HG03196 (cell line): ENCODE measurements at regions not wholly inside any gene's neighbourhood (a gene's known extent, or its start where the extent isn't known, plus 50 kb on each side); places are given as distances from the start of the nearest gene placed in this dataset.

ENCODE experiments used
- ATAC-seq: cut with Tn5 transposase; IDR thresholded peaks from one replicate; pipeline ENCODE4 v1.9.1; 2021; ENCODE audit not compliant: unreplicated experiment

GRCh38 chr7:136078630-136079029, 101.5 kb upstream of the MTPN start:
- ATAC-seq: no peak

- ATAC-seq: no peak
Observed at GRCh38 chr7:136076954-136077353, 99.8 kb upstream of the MTPN start.

GRCh38 chr7:136074843-136075242, 97.7 kb upstream of the MTPN start:
- no peak for ATAC-seq

GRCh38 chr7:136072447-136072846, 95.3 kb upstream of the MTPN start:
- no peak for ATAC-seq

GRCh38 chr7:136070736-136071505, 93.8 kb upstream of the MTPN start:
- ATAC-seq: no peak

- ATAC-seq: no peak
Observed at GRCh38 chr7:136069840-136070529, 92.8 kb upstream of the MTPN start.

- no peak for ATAC-seq
Observed at GRCh38 chr7:136067277-136067676, 90.1 kb upstream of the MTPN start.

GRCh38 chr7:136066304-136067143, 89.4 kb upstream of the MTPN start:
- ATAC-seq: no peak

- ATAC-seq: no peak
Observed at GRCh38 chr7:136064627-136065237, 87.6 kb upstream of the MTPN start.

GRCh38 chr7:136064081-136064480, 86.9 kb upstream of the MTPN start:
- ATAC-seq: no peak

GRCh38 chr7:136063326-136063666, 86.1 kb upstream of the MTPN start:
- ATAC-seq: no peak

GRCh38 chr7:136062625-136063325, 85.6 kb upstream of the MTPN start:
- no peak for ATAC-seq

GRCh38 chr7:136061433-136061832, 84.3 kb upstream of the MTPN start:
- no peak for ATAC-seq

- no peak for ATAC-seq
Observed at GRCh38 chr7:136058546-136058945, 81.4 kb upstream of the MTPN start.

GRCh38 chr7:136057509-136057908, 80.3 kb upstream of the MTPN start:
- no peak for ATAC-seq

GRCh38 chr7:136056651-136057231, 79.6 kb upstream of the MTPN start:
- no peak for ATAC-seq

GRCh38 chr7:136055266-136055665, 78.1 kb upstream of the MTPN start:
- ATAC-seq: no peak

- ATAC-seq: no peak
Observed at GRCh38 chr7:136053689-136054485, 76.7 kb upstream of the MTPN start.

GRCh38 chr7:136051203-136051928, 74.2 kb upstream of the MTPN start:
- ATAC-seq: no peak
